ENCODE measurements at regions not wholly inside any gene's neighbourhood (a gene's known extent, or its start where the extent isn't known, plus 50 kb on each side); places are given as distances from the start of the nearest gene placed in this dataset.

DNA sequence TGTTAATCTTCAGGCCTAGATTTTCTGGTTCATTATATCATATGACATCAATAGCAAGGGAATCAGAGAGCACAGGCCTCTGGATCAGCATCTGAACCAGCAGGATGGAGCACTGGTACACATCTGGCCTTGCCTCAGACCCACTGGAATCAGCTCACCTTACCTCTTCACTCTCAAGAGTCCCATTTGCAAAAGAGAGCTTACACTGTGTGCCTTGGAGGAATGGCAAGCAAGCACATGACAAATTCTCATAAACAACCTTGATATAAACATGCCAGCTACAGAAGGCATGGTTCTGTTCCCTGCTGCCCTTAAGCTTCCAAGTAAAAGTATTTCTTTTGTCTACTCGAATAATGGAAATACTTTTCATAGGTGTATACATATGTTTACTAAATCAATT, 128.6 kb upstream of the CPM start (continued):
- TF ChIP-seq, protein P1, sequence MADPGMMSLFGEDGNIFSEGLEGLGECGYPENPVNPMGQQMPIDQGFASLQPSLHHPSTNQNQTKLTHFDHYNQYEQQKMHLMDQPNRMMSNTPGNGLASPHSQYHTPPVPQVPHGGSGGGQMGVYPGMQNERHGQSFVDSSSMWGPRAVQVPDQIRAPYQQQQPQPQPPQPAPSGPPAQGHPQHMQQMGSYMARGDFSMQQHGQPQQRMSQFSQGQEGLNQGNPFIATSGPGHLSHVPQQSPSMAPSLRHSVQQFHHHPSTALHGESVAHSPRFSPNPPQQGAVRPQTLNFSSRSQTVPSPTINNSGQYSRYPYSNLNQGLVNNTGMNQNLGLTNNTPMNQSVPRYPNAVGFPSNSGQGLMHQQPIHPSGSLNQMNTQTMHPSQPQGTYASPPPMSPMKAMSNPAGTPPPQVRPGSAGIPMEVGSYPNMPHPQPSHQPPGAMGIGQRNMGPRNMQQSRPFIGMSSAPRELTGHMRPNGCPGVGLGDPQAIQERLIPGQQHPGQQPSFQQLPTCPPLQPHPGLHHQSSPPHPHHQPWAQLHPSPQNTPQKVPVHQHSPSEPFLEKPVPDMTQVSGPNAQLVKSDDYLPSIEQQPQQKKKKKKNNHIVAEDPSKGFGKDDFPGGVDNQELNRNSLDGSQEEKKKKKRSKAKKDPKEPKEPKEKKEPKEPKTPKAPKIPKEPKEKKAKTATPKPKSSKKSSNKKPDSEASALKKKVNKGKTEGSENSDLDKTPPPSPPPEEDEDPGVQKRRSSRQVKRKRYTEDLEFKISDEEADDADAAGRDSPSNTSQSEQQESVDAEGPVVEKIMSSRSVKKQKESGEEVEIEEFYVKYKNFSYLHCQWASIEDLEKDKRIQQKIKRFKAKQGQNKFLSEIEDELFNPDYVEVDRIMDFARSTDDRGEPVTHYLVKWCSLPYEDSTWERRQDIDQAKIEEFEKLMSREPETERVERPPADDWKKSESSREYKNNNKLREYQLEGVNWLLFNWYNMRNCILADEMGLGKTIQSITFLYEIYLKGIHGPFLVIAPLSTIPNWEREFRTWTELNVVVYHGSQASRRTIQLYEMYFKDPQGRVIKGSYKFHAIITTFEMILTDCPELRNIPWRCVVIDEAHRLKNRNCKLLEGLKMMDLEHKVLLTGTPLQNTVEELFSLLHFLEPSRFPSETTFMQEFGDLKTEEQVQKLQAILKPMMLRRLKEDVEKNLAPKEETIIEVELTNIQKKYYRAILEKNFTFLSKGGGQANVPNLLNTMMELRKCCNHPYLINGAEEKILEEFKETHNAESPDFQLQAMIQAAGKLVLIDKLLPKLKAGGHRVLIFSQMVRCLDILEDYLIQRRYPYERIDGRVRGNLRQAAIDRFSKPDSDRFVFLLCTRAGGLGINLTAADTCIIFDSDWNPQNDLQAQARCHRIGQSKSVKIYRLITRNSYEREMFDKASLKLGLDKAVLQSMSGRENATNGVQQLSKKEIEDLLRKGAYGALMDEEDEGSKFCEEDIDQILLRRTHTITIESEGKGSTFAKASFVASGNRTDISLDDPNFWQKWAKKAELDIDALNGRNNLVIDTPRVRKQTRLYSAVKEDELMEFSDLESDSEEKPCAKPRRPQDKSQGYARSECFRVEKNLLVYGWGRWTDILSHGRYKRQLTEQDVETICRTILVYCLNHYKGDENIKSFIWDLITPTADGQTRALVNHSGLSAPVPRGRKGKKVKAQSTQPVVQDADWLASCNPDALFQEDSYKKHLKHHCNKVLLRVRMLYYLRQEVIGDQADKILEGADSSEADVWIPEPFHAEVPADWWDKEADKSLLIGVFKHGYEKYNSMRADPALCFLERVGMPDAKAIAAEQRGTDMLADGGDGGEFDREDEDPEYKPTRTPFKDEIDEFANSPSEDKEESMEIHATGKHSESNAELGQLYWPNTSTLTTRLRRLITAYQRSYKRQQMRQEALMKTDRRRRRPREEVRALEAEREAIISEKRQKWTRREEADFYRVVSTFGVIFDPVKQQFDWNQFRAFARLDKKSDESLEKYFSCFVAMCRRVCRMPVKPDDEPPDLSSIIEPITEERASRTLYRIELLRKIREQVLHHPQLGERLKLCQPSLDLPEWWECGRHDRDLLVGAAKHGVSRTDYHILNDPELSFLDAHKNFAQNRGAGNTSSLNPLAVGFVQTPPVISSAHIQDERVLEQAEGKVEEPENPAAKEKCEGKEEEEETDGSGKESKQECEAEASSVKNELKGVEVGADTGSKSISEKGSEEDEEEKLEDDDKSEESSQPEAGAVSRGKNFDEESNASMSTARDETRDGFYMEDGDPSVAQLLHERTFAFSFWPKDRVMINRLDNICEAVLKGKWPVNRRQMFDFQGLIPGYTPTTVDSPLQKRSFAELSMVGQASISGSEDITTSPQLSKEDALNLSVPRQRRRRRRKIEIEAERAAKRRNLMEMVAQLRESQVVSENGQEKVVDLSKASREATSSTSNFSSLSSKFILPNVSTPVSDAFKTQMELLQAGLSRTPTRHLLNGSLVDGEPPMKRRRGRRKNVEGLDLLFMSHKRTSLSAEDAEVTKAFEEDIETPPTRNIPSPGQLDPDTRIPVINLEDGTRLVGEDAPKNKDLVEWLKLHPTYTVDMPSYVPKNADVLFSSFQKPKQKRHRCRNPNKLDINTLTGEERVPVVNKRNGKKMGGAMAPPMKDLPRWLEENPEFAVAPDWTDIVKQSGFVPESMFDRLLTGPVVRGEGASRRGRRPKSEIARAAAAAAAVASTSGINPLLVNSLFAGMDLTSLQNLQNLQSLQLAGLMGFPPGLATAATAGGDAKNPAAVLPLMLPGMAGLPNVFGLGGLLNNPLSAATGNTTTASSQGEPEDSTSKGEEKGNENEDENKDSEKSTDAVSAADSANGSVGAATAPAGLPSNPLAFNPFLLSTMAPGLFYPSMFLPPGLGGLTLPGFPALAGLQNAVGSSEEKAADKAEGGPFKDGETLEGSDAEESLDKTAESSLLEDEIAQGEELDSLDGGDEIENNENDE (IDR thresholded peaks at IDR 0.05; ENCODE audit: insufficient replicate concordance, low read length), result no peak
- no peak for TF ChIP-seq YY1 (IDR thresholded peaks at IDR 0.05; ENCODE audit: low read depth, low read length)
- no peak for TF ChIP-seq JUN (IDR thresholded peaks at IDR 0.05; ENCODE audit: low read depth, low read length)
- no peak for TF ChIP-seq SUZ12 (IDR thresholded peaks at IDR 0.05; ENCODE audit: low read length)
- TF ChIP-seq SRF (IDR thresholded peaks at IDR 0.05; ENCODE audit: low read depth, low read length), result no peak
- TF ChIP-seq POLR2AphosphoS5 (IDR thresholded peaks at IDR 0.05; ENCODE audit: low read depth, low read length), result no peak
- no peak for TF ChIP-seq CHD2 (IDR thresholded peaks at IDR 0.05; ENCODE audit: low read length)
- TF ChIP-seq CBX8 (IDR thresholded peaks at IDR 0.05; ENCODE audit: borderline replicate concordance, low read depth, low read length), result no peak
- TF ChIP-seq, protein P2, sequence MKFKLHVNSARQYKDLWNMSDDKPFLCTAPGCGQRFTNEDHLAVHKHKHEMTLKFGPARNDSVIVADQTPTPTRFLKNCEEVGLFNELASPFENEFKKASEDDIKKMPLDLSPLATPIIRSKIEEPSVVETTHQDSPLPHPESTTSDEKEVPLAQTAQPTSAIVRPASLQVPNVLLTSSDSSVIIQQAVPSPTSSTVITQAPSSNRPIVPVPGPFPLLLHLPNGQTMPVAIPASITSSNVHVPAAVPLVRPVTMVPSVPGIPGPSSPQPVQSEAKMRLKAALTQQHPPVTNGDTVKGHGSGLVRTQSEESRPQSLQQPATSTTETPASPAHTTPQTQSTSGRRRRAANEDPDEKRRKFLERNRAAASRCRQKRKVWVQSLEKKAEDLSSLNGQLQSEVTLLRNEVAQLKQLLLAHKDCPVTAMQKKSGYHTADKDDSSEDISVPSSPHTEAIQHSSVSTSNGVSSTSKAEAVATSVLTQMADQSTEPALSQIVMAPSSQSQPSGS (IDR thresholded peaks at IDR 0.05; ENCODE audit: low read length), result no peak
